ENCODE measurements at regions not wholly inside any gene's neighbourhood (a gene's known extent, or its start where the extent isn't known, plus 50 kb on each side); places are given as distances from the start of the nearest gene placed in this dataset.

DNA sequence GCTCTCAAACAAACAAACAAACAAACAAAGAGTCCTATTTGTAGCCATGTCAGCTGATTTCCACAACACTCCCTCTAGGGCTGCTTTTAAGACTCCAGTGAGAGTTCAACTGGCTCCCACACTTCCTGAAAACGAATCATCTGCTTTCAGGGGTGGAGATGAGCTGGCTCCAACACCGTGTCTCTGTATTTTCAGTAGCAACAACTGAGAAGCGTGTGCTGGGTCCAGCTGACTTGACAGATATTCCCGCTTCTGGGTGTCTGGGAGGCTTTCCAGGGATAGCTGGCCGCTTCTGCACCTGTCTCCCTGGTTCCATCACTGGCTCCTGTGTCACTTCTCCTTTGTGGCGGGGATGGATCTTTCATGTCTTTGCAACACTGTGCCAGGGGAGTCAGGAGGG is 272.5 kb upstream of the SOX4 start:
- TF ChIP-seq POLR2A (IDR thresholded peaks at IDR 0.05) (no peak), POLR2AphosphoS5 (IDR thresholded peaks at IDR 0.05) (no peak)
